ENCODE measurements at regions not wholly inside any gene's neighbourhood (a gene's known extent, or its start where the extent isn't known, plus 50 kb on each side); places are given as distances from the start of the nearest gene placed in this dataset.

- H3K9ac ChIP-seq (ENCODE audit: insufficient read depth, low read depth, low read length) = no peak overlapping the region
- in situ Hi-C loops (cut with HindIII; ENCODE audit: extremely low pct_ligation_motif_present, low pct_unique_long_range_greater_than_20kb) (loop anchor here (5.0 kb wide), 1 partner anchor 345 kb away; no protein-coding TSS in a partner anchor), intact Hi-C loops (cut with micrococcal nuclease; ENCODE audit: unreplicated experiment) (loop anchor here (5.0 kb wide), 1 partner anchor 480 kb away; no protein-coding TSS in a partner anchor)
- WGBS (ENCODE audit: low lambda C conversion rate) = 12% methylated on average over 5 of the region's 5 CpGs
- no peaks in the 10 kb centered on the region for H3K9me3 ChIP-seq (ENCODE audit: low read length)
- no peak overlapping the region for H3K4me2 ChIP-seq (ENCODE audit: low read depth, low read length)
- FAIRE-seq = no peak
- no peaks in the 10 kb centered on the region; the same call in 1 of the 2 replicates for H4K20me1 ChIP-seq (ENCODE audit: insufficient read depth, low read length)
- DNase-seq (ENCODE audit: low spot score) = no peak
- no peak overlapping the region for H3K27ac ChIP-seq (ENCODE audit: extremely low read length, insufficient read depth, low read length)
- H3K79me2 ChIP-seq (ENCODE audit: insufficient read depth, low read length) = no peaks in the 10 kb centered on the region
- ChIA-PET POLR2A (no interaction called here), CTCF (ENCODE audit: low intra/inter-chr PET ratio, low total read pairs) (interaction anchor here (2.3 kb wide), 1 partner anchor 344 kb away, joined by 19 read pairs; no protein-coding TSS in a partner anchor)
- no peak for ATAC-seq
- no peak overlapping the region for H3K4me3 ChIP-seq (replicated peaks in 1 of 3; ENCODE audit: insufficient read depth in 1 of 3, low read depth in 2 of 3, low read length in 3 of 3)
- H3K4me1 ChIP-seq (ENCODE audit: insufficient read depth, low read length) = no peaks in the 10 kb centered on the region; the same call in 1 of the 2 replicates
- no TSS peak for BruUV-seq (replicated peaks)
- no peaks in the 10 kb centered on the region for H3K27me3 ChIP-seq (ENCODE audit: control insufficient read depth in 1 of 2, insufficient read depth in 2 of 2, low read length in 2 of 2)
- H3K36me3 ChIP-seq (replicated peaks in 1 of 2; ENCODE audit: control insufficient read depth in 1 of 2, insufficient read depth in 2 of 2, low read length in 2 of 2) = no peaks in the 10 kb centered on the region
- H2AFZ ChIP-seq (ENCODE audit: low read length) = no peak overlapping the region
- TF ChIP-seq TP53 (CRISPR knock-in tag; conservative IDR thresholded peaks at IDR 0.05) (no peak), JUNB (CRISPR knock-in tag; IDR thresholded peaks at IDR 0.05; ENCODE audit: borderline replicate concordance) (no peak), ZNF816 (CRISPR knock-in tag; IDR thresholded peaks at IDR 0.05; ENCODE audit: borderline replicate concordance) (no peak), DRAP1 (CRISPR knock-in tag; IDR thresholded peaks at IDR 0.05) (no peak), CREBL2 (CRISPR knock-in tag; IDR thresholded peaks at IDR 0.05; ENCODE audit: borderline replicate concordance) (no peak), TFAP4 (IDR thresholded peaks at IDR 0.05; ENCODE audit: borderline replicate concordance, low read depth) (no peak), GABPA (IDR thresholded peaks at IDR 0.05; ENCODE audit: low read depth, low read length) (no peak), GABPA (CRISPR knock-in tag; IDR thresholded peaks at IDR 0.05; ENCODE audit: low read depth) (no peak), ZNF543 (CRISPR knock-in tag; IDR thresholded peaks at IDR 0.05) (no peak), MBNL3 (CRISPR knock-in tag; conservative IDR thresholded peaks at IDR 0.05) (no peak), SKIL (CRISPR knock-in tag; IDR thresholded peaks at IDR 0.05; ENCODE audit: borderline replicate concordance) (no peak), RAD21 (CRISPR knock-in tag; IDR thresholded peaks at IDR 0.05) (no peak), PBX2 (CRISPR knock-in tag; IDR thresholded peaks at IDR 0.05) (no peak), ZNF264 (CRISPR knock-in tag; IDR thresholded peaks at IDR 0.05) (no peak), ZNF333 (CRISPR knock-in tag; IDR thresholded peaks at IDR 0.05; ENCODE audit: borderline replicate concordance) (no peak)
Observed at GRCh38 chr18:6542296-6542695, 127.6 kb upstream of the L3MBTL4 start.
